ENCODE measurements at regions not wholly inside any gene's neighbourhood (a gene's known extent, or its start where the extent isn't known, plus 50 kb on each side); places are given as distances from the start of the nearest gene placed in this dataset.
A peak's percentile ranks its signal among the peaks of the same experiment; 100 is the strongest.

DNA sequence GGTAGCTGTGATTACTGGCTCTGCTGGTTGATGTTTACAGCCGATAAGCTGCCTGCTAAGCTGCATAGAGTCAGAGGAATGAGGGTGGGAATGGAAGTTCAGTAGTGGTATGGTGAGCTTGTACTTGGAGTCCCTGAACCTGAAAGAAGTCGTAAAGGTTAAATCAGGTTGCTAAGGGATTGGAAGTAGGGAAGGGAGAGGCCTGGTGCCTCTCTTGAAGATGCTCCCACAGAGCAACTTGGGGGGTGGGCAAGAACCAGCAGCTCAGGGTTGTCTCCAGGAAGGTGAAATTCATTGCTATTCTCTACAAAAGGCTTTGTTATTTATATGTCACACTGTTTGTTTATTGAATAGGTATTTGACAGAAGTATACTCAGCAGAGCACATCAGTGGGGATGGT lies 73.8 kb upstream of the OLFM4 start:
- 55 to 69% (median 65%) methylated on average over 2 of the region's 2 CpGs for WGBS, 5 donors
- intact Hi-C loops (cut with DNase I; ENCODE audit: low total_unique reads) = no loop called here
- Histone ChIP-seq H3K4me3 (no peak overlapping the region), H3K27ac (no peak overlapping the region), H3K9me3 (peaks cover 0 to 4% (median 0%) of the 10 kb centered on the region in 4 donors), H3K36me3 (no peaks in the 10 kb centered on the region), H3K4me1 (peaks cover 0 to 4% (median 0%) of the 10 kb centered on the region in 4 donors), H3K27me3 (peaks cover 0 to 8% (median 0%) of the 10 kb centered on the region in 3 donors)
- no peak for TF ChIP-seq CTCF (IDR thresholded peaks at IDR 0.05)
- no peak for DNase-seq

DNA sequence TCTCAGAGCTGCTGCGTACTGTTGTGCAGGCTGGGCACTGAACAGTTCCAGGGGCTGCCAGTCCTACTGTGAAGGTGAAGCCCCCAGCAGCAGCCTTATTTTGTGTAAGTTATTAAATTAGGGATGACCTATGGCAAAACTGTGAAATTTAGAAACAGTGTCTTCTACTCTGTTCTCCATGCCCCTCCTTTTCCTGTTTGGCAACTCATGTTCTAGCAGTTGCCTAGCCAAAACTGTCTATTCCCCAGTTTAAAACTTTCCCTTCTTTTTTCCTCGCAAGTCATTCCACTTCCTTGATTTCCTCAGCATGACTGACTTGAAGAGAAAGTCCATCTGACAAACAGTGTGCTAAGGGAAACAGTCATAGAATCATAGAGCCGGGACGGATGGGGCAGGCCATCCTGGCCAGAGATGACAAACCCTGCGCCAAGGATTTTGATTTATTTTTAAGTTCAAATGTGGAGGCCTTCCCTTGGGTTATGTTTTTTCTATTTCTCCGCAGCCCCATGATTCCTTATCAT lies 78.1 kb upstream of the OLFM4 start:
- no peak overlapping the region for H3K4me3 ChIP-seq
- intact Hi-C loops (cut with DNase I; ENCODE audit: low total_unique reads) = no loop called here
- DNase-seq = no peak
- no peaks in the 10 kb centered on the region for H3K36me3 ChIP-seq
- WGBS, 5 donors = 68 to 85% (median 79%) methylated on average over 6 of the region's 6 CpGs
- peaks cover 0 to 21% (median 0%) of the 10 kb centered on the region in 4 donors for H3K4me1 ChIP-seq
- TF ChIP-seq EP300 (IDR thresholded peaks at IDR 0.05) (no peak), CTCF (IDR thresholded peaks at IDR 0.05) (no peak), POLR2AphosphoS5 (IDR thresholded peaks at IDR 0.05) (no peak), POLR2A (IDR thresholded peaks at IDR 0.05) (no peak)
- H3K27me3 ChIP-seq = peaks cover 0 to 10% (median 0%) of the 10 kb centered on the region in 3 donors
- no peak overlapping the region for H3K27ac ChIP-seq
- H3K9me3 ChIP-seq = no peaks in the 10 kb centered on the region

DNA sequence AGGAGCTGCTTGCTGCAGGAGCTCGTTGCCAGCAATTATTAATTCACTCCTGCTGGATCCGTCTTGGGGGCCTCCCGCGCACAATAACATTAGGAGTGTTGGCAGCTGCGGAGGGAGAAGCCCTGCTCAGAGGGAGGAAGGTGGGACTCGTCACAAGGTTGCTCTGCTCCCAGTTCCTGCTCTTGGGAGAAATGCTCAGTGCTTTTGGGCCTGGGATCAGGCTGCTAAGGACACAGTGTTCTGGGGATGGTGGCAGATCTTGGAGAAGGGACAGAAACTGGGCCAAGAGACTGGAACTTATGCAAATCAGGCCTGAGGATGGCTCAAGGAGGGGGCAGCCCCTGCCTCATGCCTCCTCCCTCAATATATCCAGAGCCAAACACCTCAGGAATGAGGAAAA lies 78.9 kb upstream of the OLFM4 start:
- Histone ChIP-seq H3K4me3 (no peak overlapping the region), H3K27ac (no peak overlapping the region), H3K4me1 (peaks cover 0 to 21% (median 0%) of the 10 kb centered on the region in 4 donors), H3K27me3 (peaks cover 0 to 8% (median 0%) of the 10 kb centered on the region in 3 donors), H3K9me3 (no peaks in the 10 kb centered on the region), H3K36me3 (no peaks in the 10 kb centered on the region)
- peak in 1 of 2 donors; percentile 35 for DNase-seq
- no peak for TF ChIP-seq POLR2A (IDR thresholded peaks at IDR 0.05)
- TF ChIP-seq CTCF (IDR thresholded peaks at IDR 0.05) = no peak
- no peak for TF ChIP-seq POLR2AphosphoS5 (IDR thresholded peaks at IDR 0.05)
- no peak for TF ChIP-seq EP300 (IDR thresholded peaks at IDR 0.05)
- WGBS, 5 donors = 50 to 72% (median 65%) methylated on average over 6 of the region's 6 CpGs; no CpG with 5 or more reads in 1 of the 5 donors
- intact Hi-C loops (cut with DNase I; ENCODE audit: low total_unique reads) = no loop called here

DNA sequence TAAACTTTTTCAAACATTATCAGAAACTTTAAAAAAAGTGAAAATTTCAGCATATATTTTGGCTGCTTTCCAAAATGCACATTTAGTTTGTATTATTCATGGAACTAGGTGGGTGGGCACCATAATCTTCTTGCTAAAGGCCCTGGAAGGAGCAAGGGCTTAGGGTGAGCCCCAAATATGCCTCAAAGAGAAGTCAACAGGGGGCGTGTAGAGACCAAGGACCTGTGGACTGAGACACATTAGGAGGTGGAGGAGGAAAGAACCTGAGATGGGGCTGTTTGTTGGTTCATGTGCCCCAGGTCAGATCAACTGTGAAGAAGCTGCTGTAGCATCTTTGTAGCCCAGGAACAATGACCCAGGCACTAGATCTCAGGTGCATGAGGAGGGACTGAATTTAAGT lies 79.6 kb upstream of the OLFM4 start:
- Histone ChIP-seq H3K4me3 (no peak overlapping the region), H3K4me1 (peaks cover 0 to 21% (median 0%) of the 10 kb centered on the region in 4 donors), H3K27me3 (peaks cover 0 to 8% (median 0%) of the 10 kb centered on the region in 3 donors), H3K27ac (no peak overlapping the region), H3K9me3 (no peaks in the 10 kb centered on the region), H3K36me3 (no peaks in the 10 kb centered on the region)
- intact Hi-C loops (cut with DNase I; ENCODE audit: low total_unique reads) = no loop called here
- TF ChIP-seq EP300 (IDR thresholded peaks at IDR 0.05) = no peak
- TF ChIP-seq CTCF (IDR thresholded peaks at IDR 0.05) = no peak
- no peak for TF ChIP-seq POLR2A (IDR thresholded peaks at IDR 0.05)
- TF ChIP-seq POLR2AphosphoS5 (IDR thresholded peaks at IDR 0.05) = no peak
- 63 to 89% (median 69%) methylated on average over 1 of the region's 1 CpG for WGBS, 5 donors
- DNase-seq = no peak
